Natural killer cell treated with Interleukin-12 subunit alpha and Interleukin-12 subunit beta and Interleukin-15 and Interleukin-18, amount 100 ng/mL, for 72 hours (primary cell): ENCODE measurements at regions not wholly inside any gene's neighbourhood (a gene's known extent, or its start where the extent isn't known, plus 50 kb on each side); places are given as distances from the start of the nearest gene placed in this dataset.

Source experiments
- ATAC-seq, 2 donors: fragments of 150-1000 bp; cut with Tn5 transposase in 1 of 2; sonication (Bioruptor Pico), chemical (Tn5 transposase) in 1 of 2; 2 replicates each; pipeline ENCODE4 v1.10.0; 2021
- DNase-seq: peaks from one replicate; pipeline ENCODE4 v3.0.0; 2022; ENCODE audit warnings: low spot score
- H3K27ac Mint-ChIP-seq, 2 donors: 1 replicate in 1 of 2; 2 replicates in 1 of 2; pipeline ENCODE4 v1.8.0; 2022; ENCODE audit warnings: mixed read lengths in 2 of 2, mild to moderate bottlenecking in 1 of 2, moderate library complexity in 1 of 2
- H3K27me3 Mint-ChIP-seq, 2 donors: 1 replicate in 1 of 2; 2 replicates in 1 of 2; pipeline ENCODE4 v1.8.0; 2022; ENCODE audit warnings: mixed read lengths in 2 of 2
- H3K36me3 Mint-ChIP-seq: one replicate; pipeline ENCODE4 v1.8.0; 2022; ENCODE audit warnings: mixed read lengths
- H3K4me1 Mint-ChIP-seq, 2 donors: 1 replicate in 1 of 2; 2 replicates in 1 of 2; pipeline ENCODE4 v1.8.0; 2022; ENCODE audit warnings: low read depth in 2 of 2, mixed read lengths in 2 of 2, mild to moderate bottlenecking in 1 of 2
- H3K4me3 Mint-ChIP-seq: one replicate; pipeline ENCODE4 v1.8.0; 2022; ENCODE audit warnings: mixed read lengths
- H3K9me3 Mint-ChIP-seq: 2 replicates; pipeline ENCODE4 v1.8.0; 2022; ENCODE audit warnings: mixed read lengths

DNA sequence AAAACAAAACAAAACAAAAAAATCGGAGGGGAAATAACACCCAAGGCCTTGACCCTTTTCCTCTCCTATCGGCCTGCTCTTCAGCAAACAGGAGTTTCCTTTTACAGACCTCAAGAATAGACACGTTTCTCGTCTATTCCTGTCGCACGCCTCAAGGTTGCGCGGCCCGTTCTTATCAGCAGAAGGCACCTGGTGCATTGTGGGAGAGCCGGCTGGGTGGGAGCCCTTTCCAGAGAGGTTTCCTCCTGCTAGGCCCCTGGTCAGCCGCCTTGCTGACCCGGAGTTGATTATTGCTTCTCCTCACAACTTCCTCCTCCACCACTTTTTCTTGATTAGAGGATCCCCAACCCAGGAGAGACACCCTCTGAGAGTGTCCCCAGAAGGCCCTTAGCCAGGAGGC is 497.3 kb downstream of the MIAT start:
- H3K4me3 Mint-ChIP-seq, result no peak overlapping the region
- H3K27me3 Mint-ChIP-seq, result peaks cover 37 to 55% of the 10 kb centered on the region in 2 donors
- no peak for DNase-seq
- no peaks in the 10 kb centered on the region for H3K36me3 Mint-ChIP-seq
- no peak for ATAC-seq
- no peak overlapping the region for H3K27ac Mint-ChIP-seq
- peaks cover 0 to 7% of the 10 kb centered on the region in 2 donors for H3K4me1 Mint-ChIP-seq
- no peaks in the 10 kb centered on the region for H3K9me3 Mint-ChIP-seq

DNA sequence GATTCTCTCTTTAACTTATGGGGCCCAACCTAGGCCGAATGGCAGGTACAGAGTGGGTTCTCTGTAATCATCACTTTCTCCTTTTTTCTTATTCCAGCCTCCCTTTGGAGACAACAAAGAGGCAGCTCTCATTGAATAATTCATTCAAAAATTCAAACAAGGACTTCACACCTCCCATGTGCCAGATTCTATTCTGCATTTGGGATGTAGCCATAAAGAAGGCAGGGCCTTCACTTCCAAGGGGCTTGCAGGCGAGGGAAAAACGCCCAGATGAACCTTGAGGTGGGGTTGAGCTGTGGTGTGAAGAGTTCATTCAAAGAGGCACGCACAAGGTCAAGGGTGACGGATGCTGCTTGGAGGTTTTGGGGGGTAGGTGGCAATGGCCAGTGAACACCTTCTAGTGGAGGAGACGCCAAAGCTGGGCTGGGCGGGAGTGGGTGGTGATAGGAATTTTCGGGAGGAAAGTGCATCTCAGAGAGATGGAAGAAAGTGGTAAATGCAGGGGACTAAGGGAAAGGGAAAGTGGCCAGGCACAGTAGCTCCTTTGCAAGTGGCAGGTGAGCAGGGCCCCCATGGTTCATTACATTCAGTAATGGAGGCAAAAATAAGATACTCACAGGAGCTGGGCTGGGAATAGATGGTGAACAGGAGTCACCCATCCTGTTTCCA is 499.6 kb downstream of the MIAT start:
- no peak for DNase-seq
- no peak for ATAC-seq
- Mint-ChIP-seq H3K36me3 (no peaks in the 10 kb centered on the region), H3K27me3 (peaks cover 28 to 49% of the 10 kb centered on the region in 2 donors), H3K4me3 (no peak overlapping the region), H3K4me1 (no peaks in the 10 kb centered on the region), H3K27ac (no peak overlapping the region), H3K9me3 (no peaks in the 10 kb centered on the region)

DNA sequence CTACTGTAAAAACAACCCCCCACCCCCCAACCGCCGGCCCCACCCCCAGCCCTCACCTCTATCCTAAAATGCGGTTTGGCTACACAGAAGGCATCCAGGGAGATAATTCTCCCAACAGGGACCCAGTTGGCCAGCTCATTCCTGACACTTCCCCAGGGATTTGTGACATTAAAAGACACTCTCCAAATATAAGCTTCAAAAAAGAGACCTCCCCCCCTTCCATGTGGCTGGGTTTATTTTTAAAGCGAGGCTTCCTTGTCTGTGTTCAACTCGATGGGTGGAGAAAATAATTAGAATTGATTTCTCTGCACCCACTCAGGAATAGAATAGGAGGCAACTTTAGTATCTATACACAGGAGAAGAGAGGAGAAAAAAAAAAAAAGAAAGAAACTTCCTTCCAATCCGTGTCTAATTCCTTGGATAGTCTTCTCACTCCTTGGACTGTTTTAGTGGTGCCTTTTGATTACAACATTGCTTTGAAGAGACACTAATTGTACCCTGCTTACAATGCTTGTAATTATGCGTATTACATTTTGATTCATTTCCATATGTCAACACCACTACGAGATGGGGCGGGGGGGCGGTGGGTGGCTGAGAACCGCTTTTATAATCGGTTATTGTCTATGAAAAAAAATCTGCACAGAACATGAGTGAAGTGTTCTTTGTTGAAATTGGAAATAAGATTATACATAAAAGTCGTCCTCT is 500.4 kb downstream of the MIAT start:
- Mint-ChIP-seq H3K4me3 (no peak overlapping the region), H3K36me3 (no peaks in the 10 kb centered on the region), H3K9me3 (no peaks in the 10 kb centered on the region), H3K27ac (no peak overlapping the region), H3K4me1 (no peaks in the 10 kb centered on the region), H3K27me3 (peaks cover 23 to 50% of the 10 kb centered on the region in 2 donors)
- no peak for ATAC-seq
- DNase-seq, result no peak

DNA sequence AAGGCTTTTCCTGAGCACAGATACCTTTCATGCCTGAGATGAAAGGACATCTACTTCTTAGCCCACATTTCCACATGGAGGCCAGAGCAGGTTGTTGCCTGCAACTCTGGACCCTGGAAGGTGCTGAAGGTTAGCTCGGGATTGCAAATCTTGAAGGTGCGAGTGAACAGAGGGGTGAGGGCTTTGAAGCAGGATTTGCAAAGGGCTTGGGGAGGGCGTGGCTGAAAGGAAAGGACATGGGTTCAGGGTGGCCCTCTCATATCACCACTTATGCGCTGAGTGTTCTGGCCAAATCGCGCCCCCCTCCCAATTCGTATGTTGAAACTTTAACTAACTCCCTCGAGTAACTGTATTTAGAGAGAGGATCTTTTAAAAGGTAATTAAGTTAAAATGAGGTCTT is 501.6 kb downstream of the MIAT start:
- H3K27me3 Mint-ChIP-seq, result peaks cover 22 to 55% of the 10 kb centered on the region in 2 donors
- DNase-seq, result no peak
- H3K36me3 Mint-ChIP-seq, result no peaks in the 10 kb centered on the region
- H3K27ac Mint-ChIP-seq, result no peak overlapping the region
- H3K9me3 Mint-ChIP-seq, result no peaks in the 10 kb centered on the region
- H3K4me3 Mint-ChIP-seq, result no peak overlapping the region
- no peaks in the 10 kb centered on the region for H3K4me1 Mint-ChIP-seq
- ATAC-seq, result no peak

DNA sequence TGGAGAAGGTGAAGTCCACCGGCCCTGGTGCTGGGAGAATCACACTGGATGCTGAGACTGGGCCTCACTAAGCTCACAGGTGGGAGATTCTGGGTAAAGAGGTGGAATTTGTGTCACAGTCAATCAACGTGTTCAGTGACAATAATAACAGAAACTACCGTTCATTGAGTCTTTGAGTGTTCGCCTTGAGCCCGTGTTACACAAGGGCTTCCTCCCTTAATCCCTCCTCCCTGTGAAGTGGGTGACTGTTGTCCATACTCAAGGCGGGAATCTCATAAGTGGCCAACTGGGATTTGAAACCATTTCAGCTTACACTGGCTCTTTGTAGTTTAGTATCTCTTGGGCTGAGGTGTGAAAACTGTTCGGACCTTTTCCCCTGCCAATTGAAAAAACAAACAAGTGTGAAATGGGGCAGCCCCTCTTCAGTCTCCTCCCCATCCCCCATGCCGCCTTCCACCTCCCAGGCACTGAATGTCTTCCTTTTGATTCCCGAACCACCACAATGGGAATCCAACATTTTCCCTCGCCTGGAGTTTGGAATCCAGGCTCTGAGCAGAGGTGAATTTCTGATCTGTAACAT is 502.4 kb downstream of the MIAT start:
- H3K27ac Mint-ChIP-seq, result no peak overlapping the region
- no peaks in the 10 kb centered on the region for H3K9me3 Mint-ChIP-seq
- ATAC-seq, result no peak
- H3K27me3 Mint-ChIP-seq, result peaks cover 22 to 56% of the 10 kb centered on the region in 2 donors
- no peak for DNase-seq
- no peak overlapping the region for H3K4me3 Mint-ChIP-seq
- no peaks in the 10 kb centered on the region for H3K4me1 Mint-ChIP-seq
- no peaks in the 10 kb centered on the region for H3K36me3 Mint-ChIP-seq

DNA sequence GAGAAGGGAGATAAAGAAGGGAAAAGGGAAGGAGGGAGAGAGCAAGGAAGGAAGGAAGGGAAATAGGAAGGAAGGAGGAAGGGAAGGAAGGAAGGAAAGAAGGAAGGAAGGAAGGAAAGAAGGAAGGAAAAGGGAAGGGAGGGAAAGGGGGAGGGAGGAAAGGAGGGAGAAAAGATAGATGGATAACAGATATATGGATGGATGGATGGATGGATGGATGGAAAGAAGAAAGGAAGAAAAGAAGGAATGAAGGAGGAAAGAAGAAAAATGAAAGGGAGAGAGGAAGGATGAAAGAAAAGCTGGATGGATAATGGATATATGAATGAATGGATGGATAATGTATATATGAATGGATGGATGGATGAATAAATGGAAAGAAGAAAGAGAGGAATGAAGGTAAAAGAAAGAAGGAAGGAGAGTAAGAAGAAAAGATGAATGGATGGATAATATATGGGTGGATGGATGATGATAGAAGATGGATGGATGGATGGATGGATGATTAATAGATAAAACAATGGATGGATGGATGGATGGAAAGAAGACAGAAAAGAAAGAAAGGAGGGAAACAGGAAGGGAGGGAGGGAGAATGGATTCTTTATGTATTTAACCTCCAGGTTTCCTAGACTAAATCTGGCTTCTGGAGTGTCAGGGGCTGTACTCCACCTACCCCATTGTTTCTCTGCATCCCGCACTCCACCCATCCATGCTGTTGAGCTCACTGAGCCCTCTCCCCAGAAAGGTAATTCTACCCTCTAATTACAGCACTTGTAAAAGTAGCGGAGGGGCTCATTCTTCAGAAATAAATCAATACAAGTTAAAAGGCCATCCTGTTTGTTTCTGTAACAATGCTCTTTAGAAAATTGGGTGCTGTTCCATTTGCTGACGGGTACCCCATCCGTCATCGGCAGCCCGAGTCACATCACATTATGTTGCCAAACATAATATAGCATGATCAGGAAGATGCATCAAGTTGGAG is 506.1 kb downstream of the MIAT start:
- DNase-seq, result no peak
- Mint-ChIP-seq H3K36me3 (no peaks in the 10 kb centered on the region), H3K9me3 (no peaks in the 10 kb centered on the region), H3K27me3 (peaks cover 15 to 41% of the 10 kb centered on the region in 2 donors), H3K4me3 (no peak overlapping the region), H3K4me1 (no peaks in the 10 kb centered on the region), H3K27ac (no peak overlapping the region)
- ATAC-seq, result no peak

DNA sequence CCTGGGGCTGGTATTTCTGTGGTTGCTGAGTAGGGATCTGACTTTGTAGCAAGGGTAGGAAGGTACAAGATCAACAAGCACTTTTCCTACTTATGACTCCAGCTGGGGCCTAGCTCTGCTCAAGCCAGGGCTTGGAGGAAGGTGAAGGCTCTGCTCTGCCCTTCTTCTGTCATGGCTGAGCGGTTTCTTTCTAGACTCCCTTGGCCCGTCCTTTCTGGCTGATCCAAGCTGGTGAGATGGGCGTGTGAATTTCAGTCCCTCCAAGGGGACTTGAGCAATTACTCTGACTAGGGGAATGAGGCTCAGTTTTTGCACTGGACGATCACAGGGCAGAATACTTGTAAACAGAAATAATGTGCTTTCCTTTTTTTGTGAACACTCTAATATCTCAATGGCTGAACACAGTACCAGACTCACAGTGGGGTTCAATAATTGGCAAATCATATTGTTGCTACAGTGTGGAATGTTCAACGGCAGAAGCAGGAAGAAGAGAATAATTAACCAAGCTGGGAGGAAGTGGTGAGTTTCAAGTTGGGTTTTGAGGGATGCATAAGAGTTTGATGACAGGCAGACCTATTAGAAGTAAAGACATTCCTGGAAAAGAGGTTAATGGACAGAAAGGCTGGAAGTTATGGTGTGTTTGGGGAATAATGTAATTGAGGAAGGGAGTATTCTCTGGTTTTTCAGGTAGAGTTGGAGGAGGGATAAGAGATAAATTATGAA is 507.6 kb downstream of the MIAT start:
- no peaks in the 10 kb centered on the region for H3K36me3 Mint-ChIP-seq
- peaks cover 14 to 39% of the 10 kb centered on the region in 2 donors for H3K27me3 Mint-ChIP-seq
- no peaks in the 10 kb centered on the region for H3K9me3 Mint-ChIP-seq
- ATAC-seq, result no peak
- H3K4me3 Mint-ChIP-seq, result no peak overlapping the region
- no peaks in the 10 kb centered on the region for H3K4me1 Mint-ChIP-seq
- H3K27ac Mint-ChIP-seq, result no peak overlapping the region
- no peak for DNase-seq

DNA sequence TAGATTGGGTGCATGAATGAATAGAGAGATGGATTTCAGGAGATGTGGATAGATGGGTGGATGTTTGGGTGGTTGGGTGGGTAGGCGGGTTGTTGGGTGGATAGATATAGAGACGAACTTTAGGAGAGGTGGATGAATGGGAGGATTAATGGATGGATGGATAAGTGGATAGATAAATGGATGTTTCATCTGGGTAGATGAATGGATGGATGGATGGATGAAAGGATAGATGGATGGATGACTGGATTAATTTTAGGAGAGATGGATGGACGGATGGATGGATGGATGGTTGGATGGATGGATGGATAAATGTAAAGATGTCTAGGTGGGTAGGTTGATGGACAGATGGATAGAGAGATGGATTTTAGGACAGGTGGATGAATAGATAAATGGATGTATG is 511.3 kb downstream of the MIAT start:
- ATAC-seq, result no peak
- Mint-ChIP-seq H3K27ac (no peak overlapping the region), H3K4me1 (no peaks in the 10 kb centered on the region), H3K27me3 (peaks cover 4 to 12% of the 10 kb centered on the region in 2 donors), H3K4me3 (no peak overlapping the region), H3K9me3 (no peaks in the 10 kb centered on the region), H3K36me3 (no peaks in the 10 kb centered on the region)
- DNase-seq, result no peak

DNA sequence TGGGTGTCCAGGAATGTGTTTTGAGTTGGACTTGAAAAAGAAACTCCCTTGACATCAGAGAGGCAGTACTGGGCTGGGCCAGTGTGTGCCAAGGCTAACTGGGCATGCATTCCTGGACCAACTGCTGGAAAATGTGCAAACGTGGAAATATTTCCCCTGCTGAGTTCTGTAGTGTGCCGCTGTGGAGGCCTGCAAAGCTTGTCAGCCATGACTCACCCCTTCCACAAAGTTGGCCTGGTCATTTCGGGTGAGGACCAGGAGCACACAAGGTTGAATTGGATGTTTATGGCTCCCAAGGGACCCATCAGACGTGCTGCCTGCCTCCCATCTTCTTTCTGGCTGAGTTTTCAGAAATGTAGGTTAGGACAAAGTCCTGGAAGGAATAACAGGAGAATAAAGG is 513.1 kb downstream of the MIAT start:
- H3K9me3 Mint-ChIP-seq, result no peaks in the 10 kb centered on the region
- H3K4me1 Mint-ChIP-seq, result no peaks in the 10 kb centered on the region
- no peak overlapping the region for H3K27ac Mint-ChIP-seq
- peak; percentile 7 to 47 for ATAC-seq
- H3K4me3 Mint-ChIP-seq, result no peak overlapping the region
- H3K27me3 Mint-ChIP-seq, result peaks cover 13 to 14% of the 10 kb centered on the region in 2 donors
- no peak for DNase-seq
- H3K36me3 Mint-ChIP-seq, result no peaks in the 10 kb centered on the region

DNA sequence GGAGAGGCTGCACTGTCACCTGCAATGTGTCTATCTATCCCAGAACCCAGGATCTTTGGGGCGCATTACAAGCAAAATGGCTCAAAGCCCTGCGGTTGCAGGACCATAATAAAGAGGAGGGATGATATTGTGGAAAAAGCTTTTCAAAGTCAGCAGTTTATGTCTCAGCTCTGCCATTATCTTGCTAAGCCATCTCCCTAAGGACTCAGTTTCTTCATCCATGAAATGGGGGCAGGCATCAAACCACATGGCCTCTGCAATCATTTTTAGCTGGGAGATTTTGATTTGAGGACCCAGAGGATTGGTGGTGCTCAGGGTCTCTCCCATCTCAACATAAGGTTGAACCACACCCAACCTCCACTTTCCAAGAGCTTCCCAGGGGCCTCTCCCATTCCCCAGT is 513.8 kb downstream of the MIAT start:
- no peaks in the 10 kb centered on the region for H3K9me3 Mint-ChIP-seq
- DNase-seq (no peak), ATAC-seq (no peak)
- peaks cover 20 to 21% of the 10 kb centered on the region in 2 donors for H3K27me3 Mint-ChIP-seq
- H3K4me1 Mint-ChIP-seq, result no peaks in the 10 kb centered on the region
- no peaks in the 10 kb centered on the region for H3K36me3 Mint-ChIP-seq
- H3K4me3 Mint-ChIP-seq, result no peak overlapping the region
- H3K27ac Mint-ChIP-seq, result no peak overlapping the region

DNA sequence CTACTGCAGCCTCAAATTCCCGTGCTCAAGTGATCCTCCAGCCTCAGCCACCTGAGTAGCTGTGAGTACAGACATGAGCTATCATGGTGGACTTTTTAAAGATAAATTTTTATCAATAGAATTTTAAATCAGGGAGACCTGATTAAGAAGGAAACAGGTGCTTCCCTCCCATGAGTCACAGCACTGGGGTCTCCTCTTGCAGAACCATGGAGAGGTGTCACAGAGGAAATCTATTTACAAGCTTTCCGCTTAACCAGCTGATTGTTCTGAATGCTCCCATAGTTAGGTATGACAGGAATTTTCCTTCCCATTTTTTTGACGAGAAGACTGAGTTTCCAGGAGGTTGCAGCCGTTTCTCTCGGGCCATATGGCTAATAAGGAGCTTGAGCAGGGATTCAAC is 516.1 kb downstream of the MIAT start:
- ATAC-seq (no peak), DNase-seq (no peak)
- no peaks in the 10 kb centered on the region for H3K4me1 Mint-ChIP-seq
- H3K27me3 Mint-ChIP-seq, result peaks cover 25 to 27% of the 10 kb centered on the region in 2 donors
- no peak overlapping the region for H3K4me3 Mint-ChIP-seq
- H3K36me3 Mint-ChIP-seq, result no peaks in the 10 kb centered on the region
- H3K9me3 Mint-ChIP-seq, result no peaks in the 10 kb centered on the region
- H3K27ac Mint-ChIP-seq, result no peak overlapping the region

DNA sequence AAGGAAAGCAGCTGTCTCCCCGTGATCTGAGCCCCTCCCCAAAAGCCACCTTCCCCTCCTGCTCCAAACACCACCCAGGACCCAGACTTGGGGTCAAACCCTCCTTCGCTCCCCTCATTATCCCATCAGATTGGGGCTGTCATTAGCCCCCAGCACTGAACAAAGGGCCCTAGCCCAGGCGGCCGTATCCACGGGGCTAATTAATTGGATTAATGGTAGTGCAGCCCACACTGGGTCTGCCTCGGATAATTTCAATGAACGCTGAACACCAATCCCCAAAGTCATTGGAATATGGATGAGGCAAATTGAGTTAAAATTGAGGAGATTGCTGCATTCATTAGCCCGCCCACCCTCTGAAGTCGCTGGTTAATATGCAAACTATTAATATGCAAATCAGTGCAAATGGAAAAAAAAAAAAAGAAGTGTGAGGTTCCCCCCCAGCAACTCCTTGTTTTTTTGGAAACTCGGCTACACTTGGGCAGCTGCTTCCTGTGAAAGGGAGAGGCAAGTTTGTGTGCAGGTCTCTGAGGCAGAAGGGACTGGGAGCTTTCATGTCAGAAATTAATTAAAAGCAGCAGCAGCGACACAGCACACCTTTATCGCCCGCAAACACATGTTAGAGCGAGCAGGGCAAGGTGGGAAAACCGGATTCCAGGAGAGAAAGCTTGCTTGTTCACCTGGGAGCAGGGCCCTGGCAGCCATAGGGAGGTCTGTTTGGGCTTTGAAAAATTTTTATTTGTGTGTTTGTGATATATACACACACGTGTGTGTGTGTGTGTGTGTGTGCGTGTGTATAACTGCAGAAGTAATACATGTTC is 517.8 kb downstream of the MIAT start:
- Mint-ChIP-seq H3K4me3 (no peak overlapping the region), H3K27ac (no peak overlapping the region), H3K27me3 (peaks cover 30 to 31% of the 10 kb centered on the region in 2 donors), H3K36me3 (no peaks in the 10 kb centered on the region), H3K4me1 (no peaks in the 10 kb centered on the region), H3K9me3 (no peaks in the 10 kb centered on the region)
- no peak for ATAC-seq
- no peak for DNase-seq
